ENCODE measurements at regions not wholly inside any gene's neighbourhood (a gene's known extent, or its start where the extent isn't known, plus 50 kb on each side); places are given as distances from the start of the nearest gene placed in this dataset.

GRCh38 chr7:135828604-135829003, 80.0 kb upstream of the FAM180A start:
- intact Hi-C loops (cut with DNase I): no loop called here

GRCh38 chr7:135827391-135827790, 78.8 kb upstream of the FAM180A start:
- no peaks in the 10 kb centered on the region for H3K4me1 ChIP-seq
- intact Hi-C loops (cut with DNase I): no loop called here

More at GRCh38 chr7:135828604-135829003, 80.0 kb upstream of the FAM180A start:
- no peaks in the 10 kb centered on the region for H3K4me1 ChIP-seq
- H3K36me3 ChIP-seq: no peaks in the 10 kb centered on the region
- no peaks in the 10 kb centered on the region for H3K9me3 ChIP-seq
- H3K4me3 ChIP-seq: no peak overlapping the region
- no peak for DNase-seq (ENCODE audit: extremely low spot score in 2 of 2)
- no peak overlapping the region for H3K27ac ChIP-seq
- TF ChIP-seq CTCF (IDR thresholded peaks at IDR 0.05): no peak
- no peak for TF ChIP-seq POLR2A (IDR thresholded peaks at IDR 0.05)
- no peak for TF ChIP-seq POLR2AphosphoS5 (IDR thresholded peaks at IDR 0.05; ENCODE audit: insufficient read depth in 1 of 2, low read depth in 1 of 2)
- H3K27me3 ChIP-seq: no peaks in the 10 kb centered on the region

GRCh38 chr7:135825406-135825805, 76.8 kb upstream of the FAM180A start:
- no peak overlapping the region for H3K4me3 ChIP-seq
- no peaks in the 10 kb centered on the region for H3K4me1 ChIP-seq
- H3K36me3 ChIP-seq: no peaks in the 10 kb centered on the region
- H3K9me3 ChIP-seq: no peaks in the 10 kb centered on the region
- no peak overlapping the region for H3K27ac ChIP-seq
- TF ChIP-seq POLR2A (IDR thresholded peaks at IDR 0.05): no peak
- intact Hi-C loops (cut with DNase I): no loop called here
- no peaks in the 10 kb centered on the region for H3K27me3 ChIP-seq
- no peak for DNase-seq (ENCODE audit: extremely low spot score in 2 of 2)

More at GRCh38 chr7:135827391-135827790, 78.8 kb upstream of the FAM180A start:
- TF ChIP-seq POLR2AphosphoS5 (IDR thresholded peaks at IDR 0.05; ENCODE audit: insufficient read depth in 1 of 2, low read depth in 1 of 2) (no peak), CTCF (IDR thresholded peaks at IDR 0.05) (no peak), POLR2A (IDR thresholded peaks at IDR 0.05) (no peak)
- Histone ChIP-seq H3K27me3 (no peaks in the 10 kb centered on the region), H3K9me3 (no peaks in the 10 kb centered on the region), H3K4me3 (no peak overlapping the region), H3K27ac (no peak overlapping the region), H3K36me3 (no peaks in the 10 kb centered on the region)
- DNase-seq (ENCODE audit: extremely low spot score in 2 of 2): no peak

- Histone ChIP-seq H3K27ac (no peak overlapping the region), H3K4me1 (no peaks in the 10 kb centered on the region), H3K27me3 (no peaks in the 10 kb centered on the region), H3K36me3 (no peaks in the 10 kb centered on the region), H3K9me3 (no peaks in the 10 kb centered on the region), H3K4me3 (no peak overlapping the region)
- intact Hi-C loops (cut with DNase I): no loop called here
- no peak for TF ChIP-seq POLR2A (IDR thresholded peaks at IDR 0.05)
- no peak for TF ChIP-seq CTCF (IDR thresholded peaks at IDR 0.05)
- no peak for TF ChIP-seq POLR2AphosphoS5 (IDR thresholded peaks at IDR 0.05; ENCODE audit: insufficient read depth in 1 of 2, low read depth in 1 of 2)
- no peak for DNase-seq (ENCODE audit: extremely low spot score in 2 of 2)
Observed at GRCh38 chr7:135822376-135822775, 73.8 kb upstream of the FAM180A start.

- TF ChIP-seq CTCF (IDR thresholded peaks at IDR 0.05) (no peak), POLR2AphosphoS5 (IDR thresholded peaks at IDR 0.05; ENCODE audit: insufficient read depth in 1 of 2, low read depth in 1 of 2) (no peak), POLR2A (IDR thresholded peaks at IDR 0.05) (no peak)
- intact Hi-C loops (cut with DNase I): no loop called here
- Histone ChIP-seq H3K9me3 (no peaks in the 10 kb centered on the region), H3K27me3 (no peaks in the 10 kb centered on the region), H3K36me3 (no peaks in the 10 kb centered on the region), H3K4me1 (peaks cover 6% of the 10 kb centered on the region), H3K4me3 (no peak overlapping the region), H3K27ac (no peak overlapping the region)
- no peak for DNase-seq (ENCODE audit: extremely low spot score in 2 of 2)
Observed at GRCh38 chr7:135817583-135817982, 69.0 kb upstream of the FAM180A start.

GRCh38 chr7:135815033-135815432, 66.4 kb upstream of the FAM180A start:
- TF ChIP-seq POLR2A (IDR thresholded peaks at IDR 0.05) (no peak), CTCF (IDR thresholded peaks at IDR 0.05) (no peak), POLR2AphosphoS5 (IDR thresholded peaks at IDR 0.05; ENCODE audit: insufficient read depth in 1 of 2, low read depth in 1 of 2) (no peak)
- H3K4me3 ChIP-seq: no peak overlapping the region
- no peaks in the 10 kb centered on the region for H3K9me3 ChIP-seq
- H3K36me3 ChIP-seq: no peaks in the 10 kb centered on the region
- intact Hi-C loops (cut with DNase I): no loop called here
- H3K27me3 ChIP-seq: no peaks in the 10 kb centered on the region
- H3K4me1 ChIP-seq: peaks cover 6% of the 10 kb centered on the region
- no peak overlapping the region for H3K27ac ChIP-seq
- DNase-seq (ENCODE audit: extremely low spot score in 2 of 2): no peak

All from vagina (tissue), 2 donors.